HL-60 (cell line): ENCODE measurements at regions not wholly inside any gene's neighbourhood (a gene's known extent, or its start where the extent isn't known, plus 50 kb on each side); places are given as distances from the start of the nearest gene placed in this dataset.

ENCODE experiments used
- GABPA ChIP-seq: IDR thresholded peaks from 2 replicates; pipeline ENCODE4 v1.6.1; 2012; ENCODE audit warnings: low read depth
- TF ChIP-seq, protein P1 (sequence below): IDR thresholded peaks from one replicate; pipeline ENCODE4 v1.5.1; 2011; ENCODE audit warnings: low read length, control low read depth, inconsistent platforms; ENCODE audit not compliant: insufficient read depth

DNA sequence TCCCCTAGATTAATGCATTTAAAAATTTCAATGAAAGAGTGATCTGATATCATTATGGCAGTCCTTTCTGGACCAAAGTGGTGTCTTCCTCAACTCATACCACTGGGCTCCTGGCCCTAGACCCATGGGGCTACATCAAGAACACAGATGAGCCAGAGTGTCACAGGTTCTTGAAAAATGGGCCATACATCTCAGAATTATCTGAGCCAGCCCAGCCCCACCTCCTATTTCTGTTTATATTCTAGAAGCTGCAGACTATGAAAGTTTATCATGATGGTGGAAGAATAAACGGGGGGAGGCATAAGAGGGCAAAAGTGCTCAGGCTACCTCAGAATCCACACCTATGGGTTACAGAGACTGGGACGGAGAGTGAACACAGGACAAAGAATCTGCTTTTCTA is 120.6 kb upstream of the TACR1 start:
- TF ChIP-seq, protein P1, sequence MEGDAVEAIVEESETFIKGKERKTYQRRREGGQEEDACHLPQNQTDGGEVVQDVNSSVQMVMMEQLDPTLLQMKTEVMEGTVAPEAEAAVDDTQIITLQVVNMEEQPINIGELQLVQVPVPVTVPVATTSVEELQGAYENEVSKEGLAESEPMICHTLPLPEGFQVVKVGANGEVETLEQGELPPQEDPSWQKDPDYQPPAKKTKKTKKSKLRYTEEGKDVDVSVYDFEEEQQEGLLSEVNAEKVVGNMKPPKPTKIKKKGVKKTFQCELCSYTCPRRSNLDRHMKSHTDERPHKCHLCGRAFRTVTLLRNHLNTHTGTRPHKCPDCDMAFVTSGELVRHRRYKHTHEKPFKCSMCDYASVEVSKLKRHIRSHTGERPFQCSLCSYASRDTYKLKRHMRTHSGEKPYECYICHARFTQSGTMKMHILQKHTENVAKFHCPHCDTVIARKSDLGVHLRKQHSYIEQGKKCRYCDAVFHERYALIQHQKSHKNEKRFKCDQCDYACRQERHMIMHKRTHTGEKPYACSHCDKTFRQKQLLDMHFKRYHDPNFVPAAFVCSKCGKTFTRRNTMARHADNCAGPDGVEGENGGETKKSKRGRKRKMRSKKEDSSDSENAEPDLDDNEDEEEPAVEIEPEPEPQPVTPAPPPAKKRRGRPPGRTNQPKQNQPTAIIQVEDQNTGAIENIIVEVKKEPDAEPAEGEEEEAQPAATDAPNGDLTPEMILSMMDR = no peak
- no peak for TF ChIP-seq GABPA
